Kidney epithelial cell (primary cell): ENCODE measurements at regions not wholly inside any gene's neighbourhood (a gene's known extent, or its start where the extent isn't known, plus 50 kb on each side); places are given as distances from the start of the nearest gene placed in this dataset.
"Not testable (repeated sequence)": the region's sequence is repeated elsewhere in the genome, so short reads cannot be mapped to it uniquely, and the experiment has no call there.

Experiments used
- DNase-seq: peaks from one replicate; pipeline ENCODE4 v3.0.0-alpha.2; 2010; ENCODE audit warnings: low read depth
- H3K27me3 ChIP-seq: 2 replicates; pipeline ENCODE4 v1.6.0; 2011; ENCODE audit warnings: low read length; ENCODE audit not compliant: control insufficient read depth, insufficient read depth
- H3K36me3 ChIP-seq: 2 replicates; pipeline ENCODE4 v1.5.1; 2011; ENCODE audit warnings: low read length; ENCODE audit not compliant: control insufficient read depth, insufficient read depth
- H3K4me3 ChIP-seq: 2 replicates; pipeline ENCODE4 v1.5.1; 2011; ENCODE audit warnings: low read depth, mild to moderate bottlenecking, control low read depth, low read length
- TF ChIP-seq, protein P1 (sequence below): IDR thresholded peaks from 2 replicates; pipeline ENCODE4 v1.5.1; 2011; ENCODE audit warnings: mild to moderate bottlenecking, moderate library complexity, low read length, control low read depth, inconsistent platforms; ENCODE audit not compliant: insufficient read depth, poor library complexity, severe bottlenecking

DNA sequence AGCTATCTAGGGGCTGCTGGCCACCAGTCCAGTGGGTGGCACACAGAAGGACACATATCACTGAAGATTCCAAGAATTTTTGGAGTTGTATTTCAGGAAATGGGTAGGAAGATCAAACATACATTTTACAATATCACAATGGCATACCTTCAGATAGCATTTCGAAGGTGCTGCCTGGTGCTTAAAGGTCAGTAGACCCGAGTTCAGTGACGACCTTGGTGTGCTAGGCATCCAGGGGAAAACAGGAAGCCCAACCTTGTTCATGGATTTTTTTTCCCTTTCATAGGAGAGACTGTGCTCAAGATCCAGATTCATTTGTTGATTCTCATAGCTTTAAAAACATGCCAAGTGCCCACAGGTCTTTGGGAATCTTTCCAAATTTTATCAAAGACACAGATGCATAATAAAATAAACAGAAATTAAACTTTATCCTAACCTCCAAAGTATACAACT lies 51.0 kb upstream of the RCBTB2 start:
- TF ChIP-seq, protein P1, sequence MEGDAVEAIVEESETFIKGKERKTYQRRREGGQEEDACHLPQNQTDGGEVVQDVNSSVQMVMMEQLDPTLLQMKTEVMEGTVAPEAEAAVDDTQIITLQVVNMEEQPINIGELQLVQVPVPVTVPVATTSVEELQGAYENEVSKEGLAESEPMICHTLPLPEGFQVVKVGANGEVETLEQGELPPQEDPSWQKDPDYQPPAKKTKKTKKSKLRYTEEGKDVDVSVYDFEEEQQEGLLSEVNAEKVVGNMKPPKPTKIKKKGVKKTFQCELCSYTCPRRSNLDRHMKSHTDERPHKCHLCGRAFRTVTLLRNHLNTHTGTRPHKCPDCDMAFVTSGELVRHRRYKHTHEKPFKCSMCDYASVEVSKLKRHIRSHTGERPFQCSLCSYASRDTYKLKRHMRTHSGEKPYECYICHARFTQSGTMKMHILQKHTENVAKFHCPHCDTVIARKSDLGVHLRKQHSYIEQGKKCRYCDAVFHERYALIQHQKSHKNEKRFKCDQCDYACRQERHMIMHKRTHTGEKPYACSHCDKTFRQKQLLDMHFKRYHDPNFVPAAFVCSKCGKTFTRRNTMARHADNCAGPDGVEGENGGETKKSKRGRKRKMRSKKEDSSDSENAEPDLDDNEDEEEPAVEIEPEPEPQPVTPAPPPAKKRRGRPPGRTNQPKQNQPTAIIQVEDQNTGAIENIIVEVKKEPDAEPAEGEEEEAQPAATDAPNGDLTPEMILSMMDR = no peak
- no peak overlapping the region for H3K4me3 ChIP-seq
- no peaks in the 10 kb centered on the region for H3K27me3 ChIP-seq
- no peak for DNase-seq
- H3K36me3 ChIP-seq = no peaks in the 10 kb centered on the region

DNA sequence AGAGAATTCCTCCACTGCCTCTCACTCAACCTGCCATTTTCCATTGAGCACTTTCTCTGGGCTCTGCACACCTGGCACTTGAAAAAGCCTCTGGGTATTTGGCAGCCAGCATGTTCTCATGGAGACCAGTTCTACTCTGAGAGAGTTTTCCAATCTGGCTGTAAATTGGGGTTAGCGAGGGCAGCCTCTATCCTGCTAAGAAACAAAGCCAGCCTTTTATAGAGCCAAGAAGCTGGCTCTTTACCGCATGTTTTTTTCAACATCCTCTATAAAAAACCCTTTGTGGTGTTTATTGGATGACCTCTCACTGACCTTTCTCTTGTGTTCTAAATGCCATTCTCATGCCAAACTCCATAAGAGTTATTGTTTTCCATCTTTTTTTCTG lies 52.6 kb upstream of the RCBTB2 start:
- TF ChIP-seq, protein P1 = no peak

DNA sequence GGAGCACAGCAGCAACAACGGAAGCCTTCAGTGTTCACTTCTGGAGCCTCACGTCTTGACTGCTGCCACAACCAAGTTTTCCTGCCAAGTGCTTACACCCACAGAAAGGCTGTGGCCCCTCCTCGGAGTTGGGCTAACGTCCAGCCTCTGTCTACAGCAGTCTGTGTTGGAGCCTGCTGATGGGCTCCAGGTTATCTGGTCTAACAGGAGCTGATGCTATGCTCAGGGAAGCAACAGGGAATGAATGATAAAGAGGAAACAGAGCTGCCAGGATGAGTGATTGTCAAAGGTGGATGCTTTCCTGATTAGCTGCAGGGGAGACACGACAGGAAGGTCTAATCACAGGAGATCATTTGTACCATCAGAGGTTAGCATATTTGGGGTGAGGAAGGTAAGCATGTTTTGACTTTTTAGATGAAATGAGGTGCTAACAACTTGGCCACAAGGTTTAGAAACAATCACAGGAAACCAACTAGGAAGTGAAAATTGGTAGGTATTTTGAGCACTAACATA lies 53.8 kb upstream of the RCBTB2 start:
- Histone ChIP-seq H3K27me3 (no peaks in the 10 kb centered on the region), H3K36me3 (no peaks in the 10 kb centered on the region), H3K4me3 (no peak overlapping the region)
- DNase-seq = no peak
- TF ChIP-seq, protein P1 = no peak

More for the DNA sequence above, 52.6 kb upstream of the RCBTB2 start:
- DNase-seq = peak; percentile 25
- no peak overlapping the region for H3K4me3 ChIP-seq
- H3K36me3 ChIP-seq = no peaks in the 10 kb centered on the region
- H3K27me3 ChIP-seq = no peaks in the 10 kb centered on the region

DNA sequence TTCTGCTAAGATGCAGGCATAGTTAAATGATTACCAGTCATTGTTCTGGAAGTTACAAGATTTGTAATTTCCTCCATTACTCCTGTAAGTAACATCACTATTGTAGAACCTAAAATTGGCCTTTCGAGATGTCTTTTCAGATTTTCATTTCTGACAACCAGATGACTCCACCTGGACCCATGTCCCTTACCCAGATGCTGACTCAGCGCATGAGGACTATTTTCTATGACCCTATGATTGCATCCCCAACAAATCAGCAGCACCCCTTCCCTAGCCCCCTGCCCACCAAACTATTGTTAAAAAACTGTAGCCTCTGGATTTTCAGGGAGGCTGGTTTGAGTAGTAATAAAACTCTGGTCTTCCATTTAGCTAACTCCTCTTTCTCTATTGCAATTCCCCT lies 55.2 kb upstream of the RCBTB2 start:
- H3K36me3 ChIP-seq = no peaks in the 10 kb centered on the region
- no peak for DNase-seq
- no peak overlapping the region for H3K4me3 ChIP-seq
- TF ChIP-seq, protein P1 = no peak
- no peaks in the 10 kb centered on the region for H3K27me3 ChIP-seq

DNA sequence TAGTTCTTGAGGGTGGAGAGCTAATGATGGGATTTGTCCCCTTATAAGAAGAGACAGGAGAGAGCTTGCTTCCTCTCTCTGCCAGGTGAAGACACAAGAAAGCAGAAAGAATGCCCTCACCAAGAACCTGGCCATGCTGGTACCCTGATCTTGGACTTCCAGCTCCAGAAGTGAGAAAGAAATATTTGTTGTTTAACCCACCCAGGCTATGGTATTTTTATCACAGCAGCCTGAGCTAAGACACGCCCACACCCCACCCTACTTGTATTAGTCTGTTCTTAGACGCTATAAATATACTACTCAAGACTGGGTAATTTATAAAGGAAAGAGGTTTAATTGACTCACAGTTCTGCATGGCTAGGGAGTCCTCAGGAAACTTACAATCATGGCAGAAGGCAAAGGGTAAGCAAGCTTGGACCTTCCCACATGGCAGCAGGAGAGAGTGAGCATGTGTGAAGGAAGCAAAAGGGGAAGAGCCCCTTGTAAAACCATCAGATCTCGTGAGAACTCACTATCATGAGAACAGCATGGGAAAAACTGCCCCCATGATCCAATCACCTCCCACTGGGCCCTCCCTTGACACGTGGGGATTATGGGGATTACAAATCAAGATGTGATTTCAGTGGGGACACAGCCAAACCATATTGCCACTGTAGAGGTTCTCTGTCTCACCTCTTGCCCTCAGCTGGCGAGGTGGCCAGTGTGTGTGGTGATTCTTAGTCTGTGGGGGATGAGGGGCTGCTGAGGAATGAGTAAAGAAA lies 57.4 kb upstream of the RCBTB2 start:
- H3K4me3 ChIP-seq = no peak overlapping the region
- H3K27me3 ChIP-seq = no peaks in the 10 kb centered on the region
- DNase-seq = no peak
- TF ChIP-seq, protein P1 = no peak
- H3K36me3 ChIP-seq = no peaks in the 10 kb centered on the region

DNA sequence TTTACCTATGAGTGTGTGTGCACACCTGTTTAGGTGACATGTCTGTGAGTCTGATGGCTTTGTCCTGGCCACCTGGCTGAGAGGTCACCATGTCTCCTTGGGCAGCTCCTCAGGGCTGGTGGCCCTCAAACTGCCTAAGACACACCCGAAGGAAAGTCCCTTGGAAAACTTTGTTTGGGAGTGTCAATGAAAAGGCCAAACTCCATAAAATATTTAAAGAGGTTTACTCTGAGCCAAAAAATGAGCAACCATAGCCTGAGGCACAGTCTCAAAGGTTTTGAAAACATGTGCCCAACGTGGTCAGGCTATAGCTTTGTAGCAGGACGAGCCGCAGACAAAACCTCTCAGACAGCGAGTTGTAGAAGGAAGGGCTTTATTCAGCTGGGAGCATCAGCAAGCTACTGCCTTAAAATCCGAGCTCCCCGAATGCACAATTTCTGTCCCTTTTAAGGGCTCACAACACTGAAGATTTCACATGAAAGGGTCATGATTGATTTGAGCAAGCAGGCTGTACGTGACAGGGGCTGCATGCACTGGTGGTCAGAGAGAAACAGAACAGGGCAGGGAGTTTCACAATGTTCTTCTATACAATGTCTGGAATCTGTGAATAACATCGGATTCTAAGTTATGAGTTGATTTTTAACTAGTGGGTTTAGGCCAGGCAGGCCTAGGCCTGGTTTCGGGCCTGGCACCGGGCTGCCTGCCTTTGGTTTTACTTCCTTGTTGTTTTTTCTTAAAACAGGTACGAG lies 58.4 kb upstream of the RCBTB2 start:
- H3K27me3 ChIP-seq, H3K36me3 ChIP-seq, H3K4me3 ChIP-seq: not testable (repeated sequence)
- peak; percentile 37 for DNase-seq
